ENCODE measurements at regions not wholly inside any gene's neighbourhood (a gene's known extent, or its start where the extent isn't known, plus 50 kb on each side); places are given as distances from the start of the nearest gene placed in this dataset.

DNA sequence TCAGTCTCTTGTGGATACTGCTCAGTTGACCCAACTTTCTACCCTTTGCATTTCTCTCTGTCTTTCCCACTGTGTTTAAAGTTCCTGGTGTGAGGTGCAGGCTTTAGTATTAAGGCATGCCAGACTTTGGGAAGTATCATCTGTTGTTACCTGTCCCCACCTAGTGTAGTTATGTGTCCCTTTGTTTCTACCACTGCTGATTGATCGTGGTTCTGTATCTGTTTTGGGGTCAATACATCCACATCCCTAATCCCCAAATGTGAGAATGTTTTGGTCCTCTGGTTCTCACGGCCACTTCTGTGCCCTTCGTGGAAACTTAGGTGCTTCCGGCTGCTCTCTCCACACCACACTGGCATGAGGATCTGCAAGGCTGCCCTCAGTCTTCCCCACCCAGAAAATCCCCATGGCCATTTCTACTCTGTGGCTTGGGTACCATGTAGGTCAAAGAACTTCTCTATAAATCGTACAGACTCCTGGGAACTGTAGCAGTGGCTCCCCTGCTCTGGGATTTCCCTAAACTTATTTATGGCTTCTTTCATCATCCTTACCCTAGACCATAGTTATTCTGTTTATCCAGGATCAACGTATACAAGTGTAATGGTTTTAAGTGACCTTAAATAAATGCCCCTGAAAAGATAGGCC is 443.2 kb downstream of the XYLT1 start:
- H2BK5ac ChIP-seq (ENCODE audit: low read depth, low read length): no peak overlapping the region
- H3K79me1 ChIP-seq (ENCODE audit: low read depth, low read length): no peaks in the 10 kb centered on the region
- no peak overlapping the region for H2BK120ac ChIP-seq (replicated peaks; ENCODE audit: low read depth, low read length)
- no peak overlapping the region for H3K4me3 ChIP-seq (ENCODE audit: extremely low read depth in 1 of 4, insufficient read depth in 2 of 4, low read depth in 3 of 4, low read length in 4 of 4)
- H3K36me3 ChIP-seq (ENCODE audit: control insufficient read depth in 2 of 4, insufficient read depth in 4 of 4, low read length in 3 of 4): no peaks in the 10 kb centered on the region
- H3K14ac ChIP-seq (ENCODE audit: insufficient read length): no peak overlapping the region
- no peaks in the 10 kb centered on the region for H4K20me1 ChIP-seq (replicated peaks in 1 of 2; ENCODE audit: control insufficient read depth in 1 of 2, insufficient read depth in 2 of 2, low read length in 2 of 2)
- no peaks in the 10 kb centered on the region for H3K23me2 ChIP-seq (ENCODE audit: low read depth, low read length)
- H2BK12ac ChIP-seq (ENCODE audit: low read depth, low read length): no peak overlapping the region
- H2AK5ac ChIP-seq (ENCODE audit: low read depth, low read length): no peak overlapping the region
- H3K27ac ChIP-seq (ENCODE audit: low read depth, low read length): no peak overlapping the region
- H3K4me1 ChIP-seq (replicated peaks in 1 of 4; ENCODE audit: control insufficient read depth in 3 of 4, insufficient read depth in 4 of 4, low read length in 3 of 4): peaks cover 0 to 6% (median 0%) of the 10 kb centered on the region in 4 experiments; a peak in 1 of 7 replicates
- H4K8ac ChIP-seq (ENCODE audit: extremely low read depth, insufficient read depth, low read length): no peak overlapping the region
- no peak overlapping the region for H2AFZ ChIP-seq (ENCODE audit: low read length)
- no peak overlapping the region for H3K56ac ChIP-seq (replicated peaks; ENCODE audit: insufficient read length, low read depth, low read length)
- no peak overlapping the region for H3K23ac ChIP-seq (ENCODE audit: insufficient read length)
- no peak for FAIRE-seq
- H3K27me3 ChIP-seq (replicated peaks in 1 of 4; ENCODE audit: control insufficient read depth in 3 of 4, extremely low read depth in 1 of 4, insufficient read depth in 3 of 4, low read length in 3 of 4): no peaks in the 10 kb centered on the region
- 92% methylated on average over 6 of the region's 6 CpGs; no CpG with 5 or more reads in 1 of the 2 experiments for WGBS, 2 experiments (ENCODE audit: extremely low coverage in 1 of 2, insufficient coverage in 1 of 2, insufficient read length in 1 of 2, insufficient replicate concordance in 2 of 2, low coverage in 1 of 2, low lambda C conversion rate in 2 of 2, missing lambda C conversion rate in 1 of 2)
- no peak for DNase-seq (ENCODE audit: low read depth in 1 of 2, low spot score in 2 of 2)
- no peak overlapping the region for H4K91ac ChIP-seq (replicated peaks; ENCODE audit: insufficient read length, low read length)
- no peaks in the 10 kb centered on the region for H3K79me2 ChIP-seq (ENCODE audit: control insufficient read depth in 1 of 2, insufficient read depth in 2 of 2, low read length in 2 of 2)
- H3K4ac ChIP-seq (replicated peaks; ENCODE audit: insufficient read length, low read depth, low read length): no peak overlapping the region
- CTCF ChIA-PET (ENCODE audit: partially characterized antibody): interaction anchor here (1.7 kb wide), 1 partner anchor 166 kb away, joined by 6 read pairs; no protein-coding TSS in a partner anchor
- H3K9me3 ChIP-seq (ENCODE audit: insufficient read depth in 2 of 2, low read depth in 1 of 2, low read length in 1 of 2): peaks cover 0 to 7% of the 10 kb centered on the region in 2 experiments; a peak in 1 of 4 replicates
- H3K4me2 ChIP-seq (ENCODE audit: insufficient read depth in 1 of 2, low read depth in 2 of 2, low read length in 2 of 2): no peak overlapping the region
- TF ChIP-seq EGR1 (IDR thresholded peaks at IDR 0.05; ENCODE audit: borderline replicate concordance, low read depth, low read length): no peak
- POLR2A ChIA-PET (ENCODE audit: partially characterized antibody): no interaction called here
- H2BK20ac ChIP-seq (ENCODE audit: low read length): no peak overlapping the region
- H3K9ac ChIP-seq (replicated peaks in 1 of 4; ENCODE audit: extremely low read depth in 1 of 4, low read depth in 3 of 4, low read length in 3 of 4): no peak overlapping the region
- no peak overlapping the region for H2BK15ac ChIP-seq (ENCODE audit: low read length)
- no peak overlapping the region for H3K18ac ChIP-seq (ENCODE audit: extremely low read depth, low read length)
- no peak overlapping the region for H4K5ac ChIP-seq (ENCODE audit: insufficient read length, low read depth, low read length)

All from H1 (cell line).